ENCODE measurements at regions not wholly inside any gene's neighbourhood (a gene's known extent, or its start where the extent isn't known, plus 50 kb on each side); places are given as distances from the start of the nearest gene placed in this dataset.

DNA sequence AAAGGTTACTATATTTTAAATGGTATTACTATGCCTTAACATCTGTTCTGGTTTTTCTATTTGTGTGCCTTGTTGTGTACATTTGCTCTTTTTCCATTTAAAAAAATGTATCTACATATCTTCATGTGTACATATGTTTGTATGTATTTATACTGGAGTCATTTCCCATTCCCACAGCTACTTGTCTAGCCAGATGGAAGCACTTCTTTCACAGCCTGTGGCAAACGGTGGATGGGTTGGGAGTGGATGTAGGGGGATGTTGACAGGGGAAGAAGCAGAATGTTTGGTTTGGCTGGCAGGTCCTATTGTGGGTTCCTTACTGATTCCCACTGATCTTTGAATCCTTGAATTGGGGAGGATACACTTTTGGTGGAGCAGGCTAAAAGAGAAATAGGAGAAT is 93.6 kb upstream of the CNTNAP4 start:
- no peaks in the 10 kb centered on the region for H4K20me1 ChIP-seq (ENCODE audit: insufficient read depth, low read length)
- no peak for DNase-seq (ENCODE audit: low spot score)
- H3K4me2 ChIP-seq (ENCODE audit: low read length): no peak overlapping the region
- H3K36me3 ChIP-seq (ENCODE audit: insufficient read depth, low read length): no peaks in the 10 kb centered on the region
- H3K4me3 ChIP-seq (ENCODE audit: low read depth, low read length, poor library complexity, severe bottlenecking): no peak overlapping the region
- no TSS peak for BruUV-seq (replicated peaks)
- no peaks in the 10 kb centered on the region for H3K9me3 ChIP-seq (ENCODE audit: low read length)
- no peaks in the 10 kb centered on the region for H3K4me1 ChIP-seq (ENCODE audit: insufficient read depth, low read length, poor library complexity, severe bottlenecking)
- ChIA-PET CTCF (ENCODE audit: unreplicated experiment) (no interaction called here), POLR2A (no interaction called here)
- H2AFZ ChIP-seq (ENCODE audit: low read length): no peak overlapping the region
- H3K9me2 ChIP-seq (ENCODE audit: insufficient read depth, low read length): no peaks in the 10 kb centered on the region
- no peak for TF ChIP-seq EZH2phosphoT487 (IDR thresholded peaks at IDR 0.05; ENCODE audit: borderline replicate concordance, low read depth, low read length)
- TF ChIP-seq, protein P1, sequence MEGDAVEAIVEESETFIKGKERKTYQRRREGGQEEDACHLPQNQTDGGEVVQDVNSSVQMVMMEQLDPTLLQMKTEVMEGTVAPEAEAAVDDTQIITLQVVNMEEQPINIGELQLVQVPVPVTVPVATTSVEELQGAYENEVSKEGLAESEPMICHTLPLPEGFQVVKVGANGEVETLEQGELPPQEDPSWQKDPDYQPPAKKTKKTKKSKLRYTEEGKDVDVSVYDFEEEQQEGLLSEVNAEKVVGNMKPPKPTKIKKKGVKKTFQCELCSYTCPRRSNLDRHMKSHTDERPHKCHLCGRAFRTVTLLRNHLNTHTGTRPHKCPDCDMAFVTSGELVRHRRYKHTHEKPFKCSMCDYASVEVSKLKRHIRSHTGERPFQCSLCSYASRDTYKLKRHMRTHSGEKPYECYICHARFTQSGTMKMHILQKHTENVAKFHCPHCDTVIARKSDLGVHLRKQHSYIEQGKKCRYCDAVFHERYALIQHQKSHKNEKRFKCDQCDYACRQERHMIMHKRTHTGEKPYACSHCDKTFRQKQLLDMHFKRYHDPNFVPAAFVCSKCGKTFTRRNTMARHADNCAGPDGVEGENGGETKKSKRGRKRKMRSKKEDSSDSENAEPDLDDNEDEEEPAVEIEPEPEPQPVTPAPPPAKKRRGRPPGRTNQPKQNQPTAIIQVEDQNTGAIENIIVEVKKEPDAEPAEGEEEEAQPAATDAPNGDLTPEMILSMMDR (conservative IDR thresholded peaks at IDR 0.05; ENCODE audit: low read length): no peak
- intact Hi-C loops (cut with micrococcal nuclease; ENCODE audit: unreplicated experiment): no loop called here
- no peaks in the 10 kb centered on the region for H3K79me2 ChIP-seq (ENCODE audit: insufficient read depth, low read depth, low read length)
- no peak overlapping the region for H3K27ac ChIP-seq (ENCODE audit: low read depth, low read length, poor library complexity, severe bottlenecking)

DNA sequence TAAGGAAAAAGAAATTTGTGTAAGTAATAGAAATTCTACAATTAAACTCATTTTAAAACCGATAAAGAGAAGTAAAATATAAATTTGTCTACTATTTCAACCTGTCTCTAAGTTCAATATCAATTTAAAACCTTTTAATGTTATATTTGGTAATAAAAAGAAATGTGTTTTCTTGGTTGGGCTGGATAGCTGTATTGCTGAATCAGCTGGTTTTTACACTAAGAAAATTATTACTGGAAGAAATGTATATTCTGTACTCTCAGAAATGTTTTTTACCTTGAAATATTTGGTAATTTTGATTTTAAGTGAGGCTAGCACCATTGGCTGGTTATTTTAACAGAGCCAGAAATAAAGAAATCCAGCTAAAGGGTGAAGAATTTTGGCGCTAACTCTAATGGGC is 87.1 kb upstream of the CNTNAP4 start:
- no peak for TF ChIP-seq EZH2phosphoT487 (IDR thresholded peaks at IDR 0.05; ENCODE audit: borderline replicate concordance, low read depth, low read length)
- TF ChIP-seq, protein P1 (conservative IDR thresholded peaks at IDR 0.05; ENCODE audit: low read length): no peak
- Histone ChIP-seq H3K9me3 (ENCODE audit: low read length) (no peaks in the 10 kb centered on the region), H3K4me1 (ENCODE audit: insufficient read depth, low read length, poor library complexity, severe bottlenecking) (no peaks in the 10 kb centered on the region), H3K27ac (ENCODE audit: low read depth, low read length, poor library complexity, severe bottlenecking) (no peak overlapping the region), H3K4me2 (ENCODE audit: low read length) (no peak overlapping the region), H3K79me2 (ENCODE audit: insufficient read depth, low read depth, low read length) (no peaks in the 10 kb centered on the region), H3K9me2 (ENCODE audit: insufficient read depth, low read length) (no peaks in the 10 kb centered on the region), H3K4me3 (ENCODE audit: low read depth, low read length, poor library complexity, severe bottlenecking) (no peak overlapping the region), H2AFZ (ENCODE audit: low read length) (no peak overlapping the region), H4K20me1 (ENCODE audit: insufficient read depth, low read length) (no peaks in the 10 kb centered on the region), H3K36me3 (ENCODE audit: insufficient read depth, low read length) (no peaks in the 10 kb centered on the region)
- BruUV-seq (replicated peaks): no TSS peak
- no peak for DNase-seq (ENCODE audit: low spot score)
- POLR2A ChIA-PET: interaction anchor here (1.2 kb wide), 1 partner anchor 16 kb away, joined by 3 read pairs; no protein-coding TSS in a partner anchor
- intact Hi-C loops (cut with micrococcal nuclease; ENCODE audit: unreplicated experiment): no loop called here
- CTCF ChIA-PET (ENCODE audit: unreplicated experiment): interaction anchor here (0.5 kb wide), 1 partner anchor 50 kb away, joined by 3 read pairs; no protein-coding TSS in a partner anchor

DNA sequence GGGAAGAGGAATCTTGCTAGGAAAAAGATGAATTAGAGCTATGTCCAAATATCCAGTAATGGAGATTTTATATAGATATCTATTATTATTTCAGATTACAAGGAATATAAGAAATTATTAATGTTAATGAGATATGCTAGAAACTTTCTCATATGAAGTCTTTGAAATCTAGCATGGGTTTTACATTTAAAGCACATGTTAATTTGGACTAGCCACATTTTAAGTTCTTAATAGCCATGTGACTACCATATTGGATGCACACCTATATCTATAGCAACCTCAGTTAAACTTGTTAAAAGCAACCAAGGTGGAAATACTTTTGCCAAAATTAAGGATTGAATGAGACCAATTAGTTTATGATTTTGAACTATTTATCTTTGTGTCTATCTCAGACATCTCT is 86.7 kb upstream of the CNTNAP4 start:
- intact Hi-C loops (cut with micrococcal nuclease; ENCODE audit: unreplicated experiment): no loop called here
- BruUV-seq (replicated peaks): no TSS peak
- Histone ChIP-seq H4K20me1 (ENCODE audit: insufficient read depth, low read length) (no peaks in the 10 kb centered on the region), H2AFZ (ENCODE audit: low read length) (no peak overlapping the region), H3K4me1 (ENCODE audit: insufficient read depth, low read length, poor library complexity, severe bottlenecking) (no peaks in the 10 kb centered on the region), H3K27ac (ENCODE audit: low read depth, low read length, poor library complexity, severe bottlenecking) (no peak overlapping the region), H3K79me2 (ENCODE audit: insufficient read depth, low read depth, low read length) (no peaks in the 10 kb centered on the region), H3K4me2 (ENCODE audit: low read length) (no peak overlapping the region), H3K36me3 (ENCODE audit: insufficient read depth, low read length) (no peaks in the 10 kb centered on the region), H3K9me3 (ENCODE audit: low read length) (no peaks in the 10 kb centered on the region), H3K4me3 (ENCODE audit: low read depth, low read length, poor library complexity, severe bottlenecking) (no peak overlapping the region), H3K9me2 (ENCODE audit: insufficient read depth, low read length) (no peaks in the 10 kb centered on the region)
- CTCF ChIA-PET (ENCODE audit: unreplicated experiment): interaction anchor here (0.5 kb wide), 1 partner anchor 49 kb away, joined by 3 read pairs; no protein-coding TSS in a partner anchor
- DNase-seq (ENCODE audit: low spot score): no peak
- TF ChIP-seq, protein P1 (conservative IDR thresholded peaks at IDR 0.05; ENCODE audit: low read length): no peak
- no peak for TF ChIP-seq EZH2phosphoT487 (IDR thresholded peaks at IDR 0.05; ENCODE audit: borderline replicate concordance, low read depth, low read length)
- POLR2A ChIA-PET: no interaction called here
